Stimulated activated CD8-positive, alpha-beta memory T cell treated with anti-CD3 and anti-CD28 coated beads, Interleukin-12 subunit alpha, Interleukin-12 subunit beta, amount 100 ng/mL, for 4 hours (primary cell): ENCODE measurements at regions not wholly inside any gene's neighbourhood (a gene's known extent, or its start where the extent isn't known, plus 50 kb on each side); places are given as distances from the start of the nearest gene placed in this dataset.

ENCODE experiments used
- DNase-seq: peaks from one replicate; pipeline ENCODE4 v3.0.0-alpha.2; 2020; ENCODE audit warnings: low read depth

DNA sequence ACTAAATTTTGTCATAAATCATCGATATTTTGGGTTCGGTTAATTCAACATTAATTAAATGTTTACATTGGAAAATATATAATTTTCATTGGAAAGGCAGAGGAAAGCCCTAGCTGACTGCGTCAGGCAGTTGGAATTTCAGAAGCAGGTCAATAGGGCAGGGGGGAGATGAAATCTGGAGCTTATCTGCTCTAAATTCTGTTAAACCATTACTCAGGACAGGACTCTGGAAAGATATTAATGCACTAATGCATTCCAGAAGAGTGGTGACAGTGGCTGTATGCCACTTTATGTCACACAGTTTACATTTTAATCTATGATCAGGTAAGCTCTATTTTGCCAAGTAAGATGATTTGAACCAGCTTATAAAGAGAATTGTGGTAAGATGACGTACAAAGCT, 153.0 kb upstream of the B3GALT2 start:
- no peak for DNase-seq

- no peak for DNase-seq
Measured at GRCh38 chr1:193338194-193338593, 151.8 kb upstream of the B3GALT2 start.

- no peak for DNase-seq
Measured at GRCh38 chr1:193335806-193336428, 149.5 kb upstream of the B3GALT2 start.

DNA sequence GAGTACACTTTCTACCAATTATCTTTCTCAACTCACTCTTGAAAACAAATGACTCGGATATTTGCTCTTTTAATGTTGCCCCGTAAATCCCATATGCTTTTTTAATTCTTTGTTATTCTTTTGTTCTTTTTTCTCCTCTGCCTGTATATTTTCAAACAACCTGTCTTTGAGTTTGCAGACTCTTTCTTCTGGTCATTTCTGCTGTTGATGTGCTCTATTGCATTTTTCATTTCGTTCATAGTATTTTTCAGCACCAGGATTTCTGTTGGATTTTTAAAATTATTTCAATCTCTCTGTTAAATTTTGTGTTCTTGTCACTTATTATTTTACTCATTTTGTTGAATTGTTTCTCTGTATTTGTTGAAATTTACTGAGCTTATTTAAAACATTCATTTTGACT, 146.8 kb upstream of the B3GALT2 start:
- DNase-seq: no peak

DNA sequence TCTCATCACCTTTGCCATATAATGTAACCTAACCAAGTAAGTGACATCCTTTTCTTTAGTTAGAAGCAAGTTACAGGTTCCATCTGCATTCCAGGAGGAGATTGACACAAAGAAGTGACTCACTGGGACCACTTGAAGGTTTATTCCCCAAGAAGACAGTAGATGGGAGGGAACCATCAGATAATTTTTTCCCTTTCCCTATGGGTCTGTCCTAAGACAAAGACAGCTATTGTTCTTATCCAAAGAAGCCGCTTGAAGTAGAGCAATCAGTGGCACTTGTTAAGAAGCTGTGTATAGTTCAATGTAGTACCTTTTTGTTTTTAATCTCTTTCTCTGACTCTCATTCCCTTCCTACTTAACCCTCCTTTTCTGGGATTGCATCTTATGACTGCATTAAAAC, 139.9 kb upstream of the B3GALT2 start:
- DNase-seq: no peak

GRCh38 chr1:193325771-193326170, 139.4 kb upstream of the B3GALT2 start:
- no peak for DNase-seq

DNA sequence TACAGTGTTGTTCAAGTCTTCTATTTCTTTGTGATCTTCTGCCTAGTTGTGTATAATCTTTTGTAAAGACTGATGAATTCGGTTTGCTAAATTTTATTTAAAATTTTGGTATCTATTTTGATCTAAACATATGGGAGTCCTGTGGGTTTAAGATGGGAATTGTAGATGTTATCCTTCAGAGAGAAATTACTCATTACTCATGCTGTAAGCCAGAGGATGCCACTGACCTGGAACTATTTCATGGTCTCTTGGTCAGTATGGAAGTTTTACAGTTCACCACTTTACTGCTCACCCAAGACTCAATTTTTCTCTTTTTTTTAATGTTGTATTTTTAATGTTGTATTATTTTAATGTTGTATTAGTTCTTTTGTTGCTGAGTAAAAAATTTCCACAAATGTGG, 138.6 kb upstream of the B3GALT2 start:
- DNase-seq: no peak

GRCh38 chr1:193322211-193322610, 135.8 kb upstream of the B3GALT2 start:
- DNase-seq: no peak

DNA sequence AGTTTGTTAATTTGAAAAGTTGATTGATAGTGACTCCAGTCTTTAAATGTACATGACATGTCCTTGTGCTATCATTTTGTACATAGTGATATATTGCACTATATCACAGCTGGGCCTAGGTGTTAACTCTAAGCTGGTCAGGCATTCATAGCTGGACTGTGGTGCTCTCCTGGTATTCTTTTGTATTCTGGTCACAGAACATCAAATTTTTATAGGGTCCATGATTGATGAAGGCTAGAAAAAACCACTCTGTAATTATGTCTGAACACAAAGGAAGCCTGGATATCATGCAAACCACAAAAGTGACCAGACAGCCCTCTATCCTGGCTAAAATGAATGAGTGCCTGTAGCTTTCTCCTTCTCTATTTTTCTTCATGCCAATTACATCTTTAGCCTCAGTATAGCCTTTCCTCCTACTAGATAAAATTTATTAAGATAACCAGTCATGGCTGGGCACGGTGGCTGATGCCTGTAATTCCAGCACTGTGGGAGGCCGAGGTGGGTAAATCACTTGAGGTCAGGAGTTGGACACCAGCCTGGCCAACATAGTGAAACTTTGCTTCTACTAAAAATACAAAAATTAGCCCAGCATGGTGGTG, 134.9 kb upstream of the B3GALT2 start:
- no peak for DNase-seq

DNA sequence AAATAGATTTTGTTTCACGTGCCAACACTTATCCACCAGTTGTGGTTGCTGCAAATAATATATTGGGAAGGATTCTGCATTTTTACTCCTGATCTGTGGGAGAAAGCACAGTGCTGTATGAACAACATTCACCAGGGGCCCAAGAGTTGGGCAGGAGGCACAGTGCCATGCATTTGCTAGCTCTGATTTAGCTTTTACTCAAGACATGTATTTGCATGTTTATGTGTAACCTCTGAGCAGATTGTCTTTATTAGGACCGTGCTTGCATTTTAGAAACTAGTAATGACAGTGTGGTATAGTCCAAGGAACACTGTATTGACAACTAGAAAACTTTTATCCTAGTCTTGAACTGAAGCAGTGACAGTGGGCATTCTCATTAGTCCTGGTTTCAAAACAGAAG, 133.9 kb upstream of the B3GALT2 start:
- no peak for DNase-seq

- no peak for DNase-seq
Measured at GRCh38 chr1:193318347-193318746, 131.9 kb upstream of the B3GALT2 start.

DNA sequence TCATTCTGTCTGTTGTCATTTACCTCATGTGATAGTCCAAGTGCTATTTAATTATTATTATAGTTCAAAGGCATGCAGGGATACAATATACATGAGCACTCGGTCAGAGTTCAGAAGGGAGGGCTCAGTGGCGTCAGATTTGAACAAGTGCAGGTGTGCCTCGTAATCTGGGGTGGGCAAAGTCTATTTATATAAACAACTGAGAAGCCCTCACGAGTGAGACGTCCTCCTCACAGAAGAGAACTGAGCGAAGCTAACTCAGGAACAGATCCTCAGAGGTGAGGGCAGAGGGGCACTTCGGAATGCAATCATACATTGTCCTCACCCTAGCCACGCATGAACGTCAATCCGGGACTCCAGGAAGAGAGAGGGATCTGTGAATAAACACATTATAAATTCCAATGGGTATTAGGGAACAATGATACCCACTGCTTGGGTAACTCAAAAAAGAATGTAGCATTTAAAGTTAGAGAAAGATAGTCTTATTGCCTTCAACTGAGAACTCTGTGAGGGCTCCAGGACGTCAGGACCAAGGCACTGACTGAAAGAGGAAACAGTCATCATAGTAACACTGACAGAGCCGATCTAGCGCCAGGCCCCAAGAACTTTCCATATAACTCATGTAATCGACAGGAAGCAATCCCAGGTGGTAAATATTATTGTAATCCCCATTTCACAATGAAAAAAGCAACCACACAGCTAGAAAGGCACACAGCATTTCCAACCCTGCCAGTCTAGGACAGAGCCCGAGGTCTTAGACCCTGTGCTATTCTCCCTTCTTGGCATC, 127.1 kb upstream of the B3GALT2 start:
- DNase-seq: no peak

DNA sequence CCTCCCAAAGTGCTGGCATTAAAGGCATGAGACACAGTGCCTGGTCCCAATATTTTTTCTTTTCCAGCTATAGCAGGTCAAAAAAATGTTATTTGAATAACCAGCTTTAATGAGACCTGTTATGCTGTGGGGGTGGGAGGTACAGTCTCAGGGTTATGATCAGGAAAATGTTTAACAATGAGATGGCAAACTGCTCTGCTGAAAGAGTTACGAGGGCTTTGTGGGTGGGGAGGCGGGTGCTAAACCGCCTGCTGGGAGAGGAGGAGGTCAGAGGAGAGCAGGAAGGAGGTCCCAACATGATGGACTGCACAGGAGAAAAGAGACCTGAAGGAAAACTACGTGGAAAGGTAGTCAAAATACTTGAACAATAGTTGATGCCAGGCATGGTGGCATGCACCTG, 126.0 kb upstream of the B3GALT2 start:
- no peak for DNase-seq

- no peak for DNase-seq
Measured at GRCh38 chr1:193311226-193311948, 125.0 kb upstream of the B3GALT2 start.

GRCh38 chr1:193310564-193310963, 124.2 kb upstream of the B3GALT2 start:
- no peak for DNase-seq

GRCh38 chr1:193309936-193310475, 123.6 kb upstream of the B3GALT2 start:
- DNase-seq: no peak

- DNase-seq: no peak
Measured at GRCh38 chr1:193308438-193308837, 122.0 kb upstream of the B3GALT2 start.

DNA sequence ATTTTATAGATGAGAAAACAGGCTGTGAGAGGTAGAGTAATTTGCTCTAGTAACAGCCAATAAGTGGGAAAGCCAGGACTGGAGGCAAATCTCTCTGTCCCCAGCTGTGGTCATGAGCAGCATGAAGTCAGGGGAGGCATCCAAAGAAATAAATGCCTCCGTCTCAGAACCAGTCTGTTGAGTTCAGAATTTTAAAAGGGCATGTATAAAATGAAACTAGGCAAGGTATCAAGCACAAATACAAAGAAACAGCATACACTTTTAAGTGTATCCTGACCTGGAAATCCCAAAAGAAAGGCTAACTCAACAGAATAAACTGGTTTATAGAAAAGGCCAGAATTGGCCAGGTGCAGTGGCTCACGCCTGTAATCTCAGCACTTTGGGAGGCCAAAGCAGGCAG, 120.0 kb upstream of the B3GALT2 start:
- no peak for DNase-seq
